Neural progenitor cell (in vitro differentiated cells): ENCODE measurements at regions not wholly inside any gene's neighbourhood (a gene's known extent, or its start where the extent isn't known, plus 50 kb on each side); places are given as distances from the start of the nearest gene placed in this dataset.

Experiments used
- DNase-seq: peaks from one replicate; pipeline ENCODE4 v3.0.0-alpha.2; 2016; ENCODE audit warnings: low spot score
- H2AFZ ChIP-seq: fragments of 200-600 bp; sonication (generic); replicated peaks from 2 replicates; pipeline ENCODE4 v1.6.1; 2016; ENCODE audit warnings: antibody characterized with exemption
- H3F3A ChIP-seq: fragments of 200-600 bp; sonication (generic); 2 replicates; pipeline ENCODE4 v1.6.1; 2016; ENCODE audit warnings: antibody characterized with exemption, low read depth
- H3K27ac ChIP-seq: fragments of 200-600 bp; sonication (generic); 2 replicates; pipeline ENCODE4 v1.5.1; 2016; ENCODE audit warnings: mild to moderate bottlenecking
- H3K27me3 ChIP-seq: fragments of 200-600 bp; sonication (generic); 2 replicates; pipeline ENCODE4 v1.6.1; 2016; ENCODE audit warnings: mild to moderate bottlenecking, moderate library complexity
- H3K36me3 ChIP-seq: fragments of 200-600 bp; sonication (generic); 2 replicates; pipeline ENCODE4 v1.5.1; 2016
- H3K4me1 ChIP-seq: fragments of 200-600 bp; sonication (generic); 2 replicates; pipeline ENCODE4 v1.6.1; 2016; ENCODE audit warnings: mixed run types
- H3K4me2 ChIP-seq: fragments of 200-600 bp; sonication (generic); 2 replicates; pipeline ENCODE4 v1.6.1; 2016
- H3K4me3 ChIP-seq: fragments of 200-600 bp; sonication (generic); 2 replicates; pipeline ENCODE4 v1.5.1; 2016
- H3K79me2 ChIP-seq: fragments of 200-600 bp; sonication (generic); 2 replicates; pipeline ENCODE4 v1.6.1; 2016; ENCODE audit warnings: low read depth
- H3K9ac ChIP-seq: fragments of 200-600 bp; sonication (generic); 2 replicates; pipeline ENCODE4 v1.6.1; 2016
- H3K9me3 ChIP-seq: fragments of 200-600 bp; sonication (generic); 2 replicates; pipeline ENCODE4 v1.5.1; 2016; ENCODE audit warnings: low read depth
- H4K20me1 ChIP-seq: fragments of 200-600 bp; sonication (generic); 2 replicates; pipeline ENCODE4 v1.6.1; 2016; ENCODE audit warnings: low read depth
- H3K27ac Mint-ChIP-seq: 3 replicates; pipeline ENCODE4 v1.8.0; 2021; ENCODE audit warnings: mixed read lengths
- H3K27me3 Mint-ChIP-seq: 2 replicates; pipeline ENCODE4 v1.8.0; 2022; ENCODE audit warnings: low read depth, mild to moderate bottlenecking, inconsistent platforms, moderate library complexity, mixed read lengths; ENCODE audit not compliant: insufficient read depth
- H3K36me3 Mint-ChIP-seq: 3 replicates; pipeline ENCODE4 v1.8.0; 2021; ENCODE audit warnings: mixed read lengths
- H3K4me1 Mint-ChIP-seq: 3 replicates; pipeline ENCODE4 v1.8.0; 2021; ENCODE audit warnings: mixed read lengths
- H3K4me3 Mint-ChIP-seq: 3 replicates; pipeline ENCODE4 v1.8.0; 2021; ENCODE audit warnings: mild to moderate bottlenecking, moderate library complexity, mixed read lengths
- H3K9me3 Mint-ChIP-seq: 3 replicates; pipeline ENCODE4 v1.8.0; 2020; ENCODE audit warnings: mixed read lengths
- CTCF ChIP-seq: fragments of 200-600 bp; sonication (generic); IDR thresholded peaks from 2 replicates; pipeline ENCODE4 v1.5.1; 2017; ENCODE audit warnings: antibody characterized with exemption, mild to moderate bottlenecking
- EZH2 ChIP-seq: fragments of 200-600 bp; sonication (generic); IDR thresholded peaks from 2 replicates; pipeline ENCODE4 v1.6.1; 2017; ENCODE audit warnings: antibody characterized with exemption, mild to moderate bottlenecking, moderate library complexity
- EZH2phosphoT487 ChIP-seq: fragments of 200-600 bp; sonication (generic); IDR thresholded peaks from 2 replicates; pipeline ENCODE4 v1.6.1; 2017; ENCODE audit warnings: antibody characterized with exemption

GRCh38 chr2:60290509-60290908, 262.9 kb downstream of the BCL11A start:
- Mint-ChIP-seq H3K27me3 (no peaks in the 10 kb centered on the region), H3K27ac (no peak overlapping the region), H3K36me3 (no peaks in the 10 kb centered on the region), H3K4me1 (peaks cover 33% of the 10 kb centered on the region), H3K9me3 (peaks cover 15% of the 10 kb centered on the region), H3K4me3 (no peak overlapping the region)
- no peak overlapping the region for H3K4me3 ChIP-seq
- H2AFZ ChIP-seq: no peak overlapping the region
- DNase-seq: no peak
- H3K4me2 ChIP-seq: no peak overlapping the region
- H3F3A ChIP-seq: peaks cover 10% of the 10 kb centered on the region
- H4K20me1 ChIP-seq: no peaks in the 10 kb centered on the region
- H3K4me1 ChIP-seq: peaks cover 9% of the 10 kb centered on the region
- no peaks in the 10 kb centered on the region for H3K9me3 ChIP-seq
- TF ChIP-seq EZH2phosphoT487: no peak
- TF ChIP-seq CTCF: no peak
- no peak for TF ChIP-seq EZH2
- no peaks in the 10 kb centered on the region for H3K79me2 ChIP-seq
- H3K27ac ChIP-seq: no peak overlapping the region
- no peak overlapping the region for H3K9ac ChIP-seq
- H3K27me3 ChIP-seq: no peaks in the 10 kb centered on the region
- no peaks in the 10 kb centered on the region for H3K36me3 ChIP-seq

- Histone ChIP-seq H3K36me3 (no peaks in the 10 kb centered on the region), H3K9me3 (no peaks in the 10 kb centered on the region), H3K4me3 (no peak overlapping the region), H3K9ac (no peak overlapping the region), H3K4me2 (no peak overlapping the region), H2AFZ (peak overlapping the region; percentile 77), H3K27ac (no peak overlapping the region), H3K27me3 (no peaks in the 10 kb centered on the region), H3F3A (no peaks in the 10 kb centered on the region), H3K4me1 (no peaks in the 10 kb centered on the region), H3K79me2 (no peaks in the 10 kb centered on the region), H4K20me1 (no peaks in the 10 kb centered on the region)
- Mint-ChIP-seq H3K9me3 (peaks cover 5% of the 10 kb centered on the region), H3K27ac (no peak overlapping the region), H3K4me1 (peaks cover 33% of the 10 kb centered on the region), H3K36me3 (no peaks in the 10 kb centered on the region), H3K4me3 (no peak overlapping the region), H3K27me3 (no peaks in the 10 kb centered on the region)
- TF ChIP-seq CTCF (no peak), EZH2 (no peak), EZH2phosphoT487 (no peak)
- no peak for DNase-seq
Measured at GRCh38 chr2:60285626-60286316, 267.7 kb downstream of the BCL11A start.

- H3K27me3 ChIP-seq: no peaks in the 10 kb centered on the region
- H3K9me3 ChIP-seq: no peaks in the 10 kb centered on the region
- Mint-ChIP-seq H3K9me3 (peaks cover 2% of the 10 kb centered on the region), H3K27me3 (peaks cover 5% of the 10 kb centered on the region), H3K36me3 (no peaks in the 10 kb centered on the region), H3K4me3 (no peak overlapping the region), H3K4me1 (peaks cover 22% of the 10 kb centered on the region), H3K27ac (no peak overlapping the region)
- no peak overlapping the region for H3K27ac ChIP-seq
- H3F3A ChIP-seq: no peaks in the 10 kb centered on the region
- TF ChIP-seq EZH2: no peak
- TF ChIP-seq CTCF: no peak
- no peak overlapping the region for H3K4me3 ChIP-seq
- no peaks in the 10 kb centered on the region for H3K79me2 ChIP-seq
- no peak overlapping the region for H2AFZ ChIP-seq
- no peak overlapping the region for H3K4me2 ChIP-seq
- H4K20me1 ChIP-seq: no peaks in the 10 kb centered on the region
- H3K4me1 ChIP-seq: no peaks in the 10 kb centered on the region
- DNase-seq: no peak
- H3K36me3 ChIP-seq: no peaks in the 10 kb centered on the region
- H3K9ac ChIP-seq: no peak overlapping the region
Measured at GRCh38 chr2:60283626-60284025, 269.8 kb downstream of the BCL11A start.
